Keratinocyte (primary cell): ENCODE measurements at regions not wholly inside any gene's neighbourhood (a gene's known extent, or its start where the extent isn't known, plus 50 kb on each side); places are given as distances from the start of the nearest gene placed in this dataset.

ENCODE experiments used
- DNase-seq: peaks from one replicate; pipeline ENCODE4 v3.0.0-alpha.2; 2011; ENCODE audit warnings: low read depth, missing footprints, low spot score
- FAIRE-seq: peaks from 2 replicates; lab custom pipeline; 2011; peaks lifted over from hg19 to GRCh38; lab: Jason Lieb, UNC
- H2AFZ ChIP-seq: 2 replicates; pipeline ENCODE4 v1.6.0; 2012; ENCODE audit warnings: low read length, control low read depth, inconsistent platforms; ENCODE audit not compliant: control insufficient read depth
- H3K27ac ChIP-seq: 2 replicates; pipeline ENCODE4 v1.5.1; 2011; ENCODE audit warnings: low read length; ENCODE audit not compliant: control insufficient read depth, insufficient read depth
- H3K27me3 ChIP-seq: 3 replicates; pipeline ENCODE4 v1.6.0; 2011; ENCODE audit warnings: low read length; ENCODE audit not compliant: control insufficient read depth, insufficient read depth; ENCODE audit errors: extremely low read depth
- H3K36me3 ChIP-seq, 2 experiments: 2 replicates in 1 of 2; 3 replicates in 1 of 2; pipeline ENCODE4 v1.5.1; 2011; ENCODE audit warnings: low read length in 2 of 2, mild to moderate bottlenecking in 1 of 2; ENCODE audit not compliant: control insufficient read depth in 2 of 2, insufficient read depth in 2 of 2; ENCODE audit errors: extremely low read depth in 1 of 2
- H3K4me1 ChIP-seq: 3 replicates; pipeline ENCODE4 v1.5.1; 2011; ENCODE audit warnings: low read length; ENCODE audit not compliant: control insufficient read depth, insufficient read depth; ENCODE audit errors: extremely low read depth
- H3K4me2 ChIP-seq: 3 replicates; pipeline ENCODE4 v1.6.0; 2011; ENCODE audit warnings: low read depth, low read length; ENCODE audit not compliant: control insufficient read depth, insufficient read depth; ENCODE audit errors: extremely low read depth
- H3K4me3 ChIP-seq, 3 experiments: fragments of 200-600 bp in 1 of 3; sonication (generic) in 1 of 3; 2 replicates in 2 of 3; 3 replicates in 1 of 3; pipeline ENCODE4 v1.5.1; 2011 to 2016; ENCODE audit warnings: low read length in 3 of 3, mild to moderate bottlenecking in 3 of 3, control low read depth in 2 of 3, inconsistent platforms in 1 of 3, low read depth in 1 of 3, mixed read lengths in 1 of 3, mixed run types in 1 of 3, moderate library complexity in 1 of 3; ENCODE audit not compliant: control insufficient read depth in 2 of 3, insufficient read depth in 2 of 3; ENCODE audit errors: extremely low read depth in 1 of 3
- H3K79me2 ChIP-seq: 2 replicates; pipeline ENCODE4 v1.6.0; 2012; ENCODE audit warnings: low read length; ENCODE audit not compliant: control insufficient read depth, insufficient read depth
- H3K9ac ChIP-seq: 3 replicates; pipeline ENCODE4 v1.6.0; 2011; ENCODE audit warnings: low read length; ENCODE audit not compliant: control insufficient read depth, insufficient read depth; ENCODE audit errors: extremely low read depth
- H3K9me1 ChIP-seq: 3 replicates; pipeline ENCODE4 v1.6.0; 2011; ENCODE audit warnings: low read length; ENCODE audit not compliant: control insufficient read depth, insufficient read depth; ENCODE audit errors: extremely low read depth
- H3K9me3 ChIP-seq: 2 replicates; pipeline ENCODE4 v1.5.1; 2012; ENCODE audit warnings: low read depth, low read length; ENCODE audit not compliant: control insufficient read depth
- H4K20me1 ChIP-seq: 3 replicates; pipeline ENCODE4 v1.6.0; 2011; ENCODE audit warnings: low read length; ENCODE audit not compliant: control insufficient read depth, insufficient read depth; ENCODE audit errors: extremely low read depth
- EZH2 ChIP-seq: IDR thresholded peaks from one replicate; pipeline ENCODE4 v1.6.1; 2012; ENCODE audit warnings: inconsistent platforms, mild to moderate bottlenecking, low read length, moderate library complexity
- dilution Hi-C: fragments of 300-500 bp; cut with MboI; formaldehyde crosslinking; loops from one replicate; pipeline ENCODE4 v1.7.0; 2020; ENCODE audit warnings: low sequenced_read_pairs; ENCODE audit not compliant: extremely low pct_ligation_motif_present
- TF ChIP-seq, protein P1 (sequence below), 3 experiments: IDR thresholded peaks in 1 of 3; conservative IDR thresholded peaks in 1 of 3; optimal IDR thresholded peaks in 1 of 3; 2 replicates in 2 of 3; 3 replicates in 1 of 3; pipeline versions ENCODE3 to v1.5.1; 2011; ENCODE audit warnings: low read length in 3 of 3, mild to moderate bottlenecking in 3 of 3, moderate library complexity in 2 of 3, control low read depth in 1 of 3, inconsistent platforms in 1 of 3; ENCODE audit not compliant: insufficient read depth in 2 of 3; ENCODE audit errors: extremely low read depth in 1 of 3

DNA sequence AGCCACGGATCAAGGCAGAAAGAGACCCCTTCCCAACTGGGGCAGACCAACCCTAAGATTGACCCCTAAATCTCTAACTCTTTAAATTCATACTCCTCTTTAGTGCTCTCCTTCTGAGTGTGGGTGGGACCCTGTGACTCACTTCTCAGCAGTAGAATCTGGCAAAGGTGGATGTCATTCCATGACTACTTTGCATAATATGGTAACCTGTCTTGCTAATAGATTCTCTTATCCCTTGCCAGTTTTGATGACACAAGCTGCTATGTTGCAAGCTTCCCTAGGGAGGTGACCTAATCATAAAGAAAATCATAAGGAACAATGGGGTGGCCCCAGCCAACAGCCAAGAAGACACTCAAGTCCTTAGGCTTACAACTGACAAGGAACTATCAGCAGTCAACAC lies 155.4 kb upstream of the VWC2 start:
- Histone ChIP-seq H2AFZ (no peak overlapping the region), H3K4me3 (no peak overlapping the region), H3K4me2 (no peak overlapping the region), H3K27ac (no peak overlapping the region), H3K9me3 (no peaks in the 10 kb centered on the region), H3K9ac (no peak overlapping the region), H3K27me3 (no peaks in the 10 kb centered on the region), H4K20me1 (no peaks in the 10 kb centered on the region), H3K79me2 (no peaks in the 10 kb centered on the region), H3K36me3 (no peaks in the 10 kb centered on the region), H3K9me1 (no peaks in the 10 kb centered on the region), H3K4me1 (no peaks in the 10 kb centered on the region)
- dilution Hi-C loops, result no loop called here
- no peak for TF ChIP-seq EZH2
- TF ChIP-seq, protein P1, sequence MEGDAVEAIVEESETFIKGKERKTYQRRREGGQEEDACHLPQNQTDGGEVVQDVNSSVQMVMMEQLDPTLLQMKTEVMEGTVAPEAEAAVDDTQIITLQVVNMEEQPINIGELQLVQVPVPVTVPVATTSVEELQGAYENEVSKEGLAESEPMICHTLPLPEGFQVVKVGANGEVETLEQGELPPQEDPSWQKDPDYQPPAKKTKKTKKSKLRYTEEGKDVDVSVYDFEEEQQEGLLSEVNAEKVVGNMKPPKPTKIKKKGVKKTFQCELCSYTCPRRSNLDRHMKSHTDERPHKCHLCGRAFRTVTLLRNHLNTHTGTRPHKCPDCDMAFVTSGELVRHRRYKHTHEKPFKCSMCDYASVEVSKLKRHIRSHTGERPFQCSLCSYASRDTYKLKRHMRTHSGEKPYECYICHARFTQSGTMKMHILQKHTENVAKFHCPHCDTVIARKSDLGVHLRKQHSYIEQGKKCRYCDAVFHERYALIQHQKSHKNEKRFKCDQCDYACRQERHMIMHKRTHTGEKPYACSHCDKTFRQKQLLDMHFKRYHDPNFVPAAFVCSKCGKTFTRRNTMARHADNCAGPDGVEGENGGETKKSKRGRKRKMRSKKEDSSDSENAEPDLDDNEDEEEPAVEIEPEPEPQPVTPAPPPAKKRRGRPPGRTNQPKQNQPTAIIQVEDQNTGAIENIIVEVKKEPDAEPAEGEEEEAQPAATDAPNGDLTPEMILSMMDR (optimal IDR thresholded peaks at IDR 0.05 in 1 of 3, IDR thresholded peaks at IDR 0.05 in 1 of 3, conservative IDR thresholded peaks at IDR 0.05 in 1 of 3; ENCODE audit: extremely low read depth in 1 of 3, insufficient read depth in 2 of 3, low read length in 3 of 3), result no peak
- FAIRE-seq (no peak), DNase-seq (no peak)

DNA sequence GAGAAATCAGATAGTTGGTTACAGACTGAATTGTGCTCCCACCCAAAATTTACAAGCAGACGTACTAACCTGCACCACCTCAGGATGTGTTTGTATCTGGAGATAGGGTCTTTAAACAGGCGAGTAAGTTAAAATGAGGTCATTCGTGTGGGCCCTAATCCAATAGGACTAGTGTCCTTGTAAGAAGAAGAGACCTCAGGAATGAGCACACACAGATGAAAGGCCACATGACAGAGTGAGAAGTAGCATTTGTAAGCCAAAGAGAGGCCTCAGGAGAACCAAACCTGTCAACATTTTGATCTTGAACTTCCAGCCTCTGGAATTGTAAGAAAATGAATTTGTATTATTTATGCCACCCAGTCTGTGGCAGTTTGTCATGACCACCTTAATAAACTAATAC lies 149.5 kb upstream of the VWC2 start:
- FAIRE-seq (no peak), DNase-seq (no peak)
- H3K9ac ChIP-seq, result no peak overlapping the region
- H4K20me1 ChIP-seq, result no peaks in the 10 kb centered on the region
- no peaks in the 10 kb centered on the region for H3K9me1 ChIP-seq
- H2AFZ ChIP-seq, result no peak overlapping the region
- no peaks in the 10 kb centered on the region for H3K4me1 ChIP-seq
- TF ChIP-seq EZH2, result no peak
- H3K27ac ChIP-seq, result no peak overlapping the region
- no peaks in the 10 kb centered on the region for H3K79me2 ChIP-seq
- H3K9me3 ChIP-seq, result no peaks in the 10 kb centered on the region
- H3K27me3 ChIP-seq, result no peaks in the 10 kb centered on the region
- no peak overlapping the region for H3K4me2 ChIP-seq
- dilution Hi-C loops, result no loop called here
- H3K4me3 ChIP-seq, result no peak overlapping the region
- no peaks in the 10 kb centered on the region for H3K36me3 ChIP-seq

DNA sequence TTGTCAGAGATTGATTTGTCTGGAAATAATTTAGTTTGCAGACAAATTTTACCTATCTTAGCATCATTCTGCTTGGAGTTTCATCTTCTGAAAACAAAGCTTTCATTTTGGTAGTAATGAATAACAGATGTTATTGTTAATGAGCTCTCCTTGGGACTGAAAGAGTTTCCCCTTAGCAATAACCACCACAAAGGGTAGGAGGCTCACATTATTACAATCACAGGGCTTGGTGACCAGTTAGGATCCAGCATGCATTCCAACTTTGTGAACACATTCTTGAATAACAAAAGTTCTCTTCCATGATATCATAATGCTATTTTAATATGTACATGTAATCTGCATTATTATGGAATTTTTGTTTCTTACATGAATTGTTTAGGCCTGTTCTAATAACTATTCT lies 148.8 kb upstream of the VWC2 start:
- Histone ChIP-seq H3K27me3 (no peaks in the 10 kb centered on the region), H3K4me3 (no peak overlapping the region), H3K4me2 (no peak overlapping the region), H3K27ac (no peak overlapping the region), H4K20me1 (no peaks in the 10 kb centered on the region), H3K9me3 (no peaks in the 10 kb centered on the region), H3K79me2 (no peaks in the 10 kb centered on the region), H3K4me1 (no peaks in the 10 kb centered on the region), H3K9me1 (no peaks in the 10 kb centered on the region), H3K9ac (no peak overlapping the region), H2AFZ (no peak overlapping the region), H3K36me3 (no peaks in the 10 kb centered on the region)
- no peak for FAIRE-seq
- dilution Hi-C loops, result no loop called here
- TF ChIP-seq EZH2, result no peak
- TF ChIP-seq, protein P1 (optimal IDR thresholded peaks at IDR 0.05 in 1 of 3, IDR thresholded peaks at IDR 0.05 in 1 of 3, conservative IDR thresholded peaks at IDR 0.05 in 1 of 3; ENCODE audit: extremely low read depth in 1 of 3, insufficient read depth in 2 of 3, low read length in 3 of 3), result no peak
- no peak for DNase-seq
